ENCODE measurements at regions not wholly inside any gene's neighbourhood (a gene's known extent, or its start where the extent isn't known, plus 50 kb on each side); places are given as distances from the start of the nearest gene placed in this dataset.

GRCh38 chr2:19505199-19506136, 147.0 kb upstream of the OSR1 start:
- TF ChIP-seq POLR2A (IDR thresholded peaks at IDR 0.05): no peak
- TF ChIP-seq, protein P1, sequence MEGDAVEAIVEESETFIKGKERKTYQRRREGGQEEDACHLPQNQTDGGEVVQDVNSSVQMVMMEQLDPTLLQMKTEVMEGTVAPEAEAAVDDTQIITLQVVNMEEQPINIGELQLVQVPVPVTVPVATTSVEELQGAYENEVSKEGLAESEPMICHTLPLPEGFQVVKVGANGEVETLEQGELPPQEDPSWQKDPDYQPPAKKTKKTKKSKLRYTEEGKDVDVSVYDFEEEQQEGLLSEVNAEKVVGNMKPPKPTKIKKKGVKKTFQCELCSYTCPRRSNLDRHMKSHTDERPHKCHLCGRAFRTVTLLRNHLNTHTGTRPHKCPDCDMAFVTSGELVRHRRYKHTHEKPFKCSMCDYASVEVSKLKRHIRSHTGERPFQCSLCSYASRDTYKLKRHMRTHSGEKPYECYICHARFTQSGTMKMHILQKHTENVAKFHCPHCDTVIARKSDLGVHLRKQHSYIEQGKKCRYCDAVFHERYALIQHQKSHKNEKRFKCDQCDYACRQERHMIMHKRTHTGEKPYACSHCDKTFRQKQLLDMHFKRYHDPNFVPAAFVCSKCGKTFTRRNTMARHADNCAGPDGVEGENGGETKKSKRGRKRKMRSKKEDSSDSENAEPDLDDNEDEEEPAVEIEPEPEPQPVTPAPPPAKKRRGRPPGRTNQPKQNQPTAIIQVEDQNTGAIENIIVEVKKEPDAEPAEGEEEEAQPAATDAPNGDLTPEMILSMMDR (IDR thresholded peaks at IDR 0.05): no peak

All from right lobe of liver (tissue), 4 donors.